HCT116 (cell line): ENCODE measurements at regions not wholly inside any gene's neighbourhood (a gene's known extent, or its start where the extent isn't known, plus 50 kb on each side); places are given as distances from the start of the nearest gene placed in this dataset.

Source experiments
- ATAC-seq: fragments of 200-7000 bp; cut with Tn5 transposase; 2 replicates; pipeline ENCODE4 v1.9.1; 2020; ENCODE audit warnings: mild to moderate bottlenecking, moderate library complexity
- BruUV-seq: library from RNA; stranded (reverse); fragments of 400-500 nt; replicated peaks from 2 replicates; lab custom pipeline; 2021; lab: Mats Ljungman, UMichigan
- CTCF ChIA-PET: fragments of 300-600 bp; sonication (Branson Sonifier 250); formaldehyde crosslinking; loops from one replicate; lab custom pipeline; 2021; ENCODE audit warnings: antibody characterized with exemption; lab: Charles Lee
- POLR2A ChIA-PET: fragments of 300-600, 350-600 bp; sonication (Branson Sonifier 250); formaldehyde crosslinking; loops from one replicate; lab custom pipeline; 2021; ENCODE audit warnings: antibody characterized with exemption; lab: Charles Lee
- RAD21 ChIA-PET, 2 experiments: fragments of 300-600 bp; sonication (Branson Sonifier 250); formaldehyde crosslinking; loops; one replicate each; lab custom pipeline; 2023; ENCODE audit warnings: low total read pairs in 2 of 2; ENCODE audit not compliant: uncharacterized antibody in 2 of 2, unreplicated experiment in 2 of 2, low non-redundant PET in 1 of 2; lab: Charles Lee
- DNase-seq: peaks from one replicate; pipeline ENCODE4 v3.0.0-alpha.2; 2010; ENCODE audit warnings: low read depth, low spot score
- H2AFZ ChIP-seq: fragments of 200-600 bp; shearing (Covaris generic), sonication (generic); 2 replicates; pipeline ENCODE4 v1.6.1; 2017; ENCODE audit warnings: low read depth, mixed run types, mixed read lengths, antibody characterized with exemption, low read length; ENCODE audit not compliant: poor library complexity, severe bottlenecking
- H3K27ac ChIP-seq: 2 replicates; pipeline ENCODE4 v1.5.1; 2012; ENCODE audit warnings: low read depth, low read length
- H3K27me3 ChIP-seq: fragments of 200-600 bp; sonication (generic); 2 replicates; pipeline ENCODE4 v1.6.1; 2016; ENCODE audit warnings: mixed run types, low read length, mixed read lengths; ENCODE audit not compliant: insufficient read depth
- H3K36me3 ChIP-seq, 2 experiments: fragments of 200-500 bp in 1 of 2; fragments of 200-600 bp in 1 of 2; sonication (Bioruptor generic) in 1 of 2; sonication (generic) in 1 of 2; 2 replicates each; pipeline versions ENCODE4 v1.5.1 to v1.6.1; 2014 to 2016; ENCODE audit warnings: low read length in 2 of 2, inconsistent platforms in 1 of 2, mixed read lengths in 1 of 2, mixed run types in 1 of 2; ENCODE audit not compliant: insufficient read depth in 2 of 2, control insufficient read depth in 1 of 2
- H3K4me1 ChIP-seq, 2 experiments: fragments of 200-600 bp in 1 of 2; sonication (generic) in 1 of 2; 2 replicates each; pipeline versions ENCODE4 v1.5.1 to v1.6.1; 2012 to 2017; ENCODE audit warnings: low read length in 2 of 2, inconsistent platforms in 1 of 2, mild to moderate bottlenecking in 1 of 2, mixed read lengths in 1 of 2, mixed run types in 1 of 2, moderate library complexity in 1 of 2; ENCODE audit not compliant: insufficient read depth in 2 of 2, control insufficient read depth in 1 of 2
- H3K4me2 ChIP-seq: fragments of 200-600 bp; sonication (generic); 2 replicates; pipeline ENCODE4 v1.6.1; 2017; ENCODE audit warnings: mixed run types, low read length, mixed read lengths
- H3K4me3 ChIP-seq, 2 experiments: fragments of 200-600 bp in 1 of 2; sonication (generic) in 1 of 2; replicated peaks in 1 of 2; 2 replicates each; pipeline ENCODE4 v1.5.1; 2011 to 2016; ENCODE audit warnings: low read length in 2 of 2, control low read depth in 1 of 2, low read depth in 1 of 2, mild to moderate bottlenecking in 1 of 2, mixed read lengths in 1 of 2, mixed run types in 1 of 2
- H3K79me2 ChIP-seq: fragments of 200-600 bp; sonication (generic); 2 replicates; pipeline ENCODE4 v1.6.1; 2017; ENCODE audit warnings: mild to moderate bottlenecking, mixed run types, low read length, moderate library complexity, mixed read lengths; ENCODE audit not compliant: insufficient read depth
- H3K9ac ChIP-seq: fragments of 200-600 bp; sonication (generic); 2 replicates; pipeline ENCODE4 v1.6.1; 2016; ENCODE audit warnings: low read length, mixed read lengths
- H3K9me2 ChIP-seq: fragments of 200-600 bp; sonication (generic), shearing (Covaris generic); 2 replicates; pipeline ENCODE4 v1.6.1; 2017; ENCODE audit warnings: mixed run types, mild to moderate bottlenecking, moderate library complexity; ENCODE audit not compliant: insufficient read depth
- H3K9me3 ChIP-seq, 2 experiments: fragments of 200-500 bp in 1 of 2; fragments of 200-600 bp in 1 of 2; sonication (Bioruptor generic) in 1 of 2; sonication (generic) in 1 of 2; 2 replicates each; pipeline ENCODE4 v1.6.1; 2014 to 2017; ENCODE audit warnings: low read length in 2 of 2, mixed read lengths in 2 of 2, inconsistent platforms in 1 of 2, low read depth in 1 of 2, mild to moderate bottlenecking in 1 of 2, mixed run types in 1 of 2, moderate library complexity in 1 of 2; ENCODE audit not compliant: control insufficient read depth in 1 of 2, insufficient read depth in 1 of 2
- H4K20me1 ChIP-seq: fragments of 200-600 bp; sonication (generic), shearing (Covaris generic); 2 replicates; pipeline ENCODE4 v1.6.1; 2017; ENCODE audit warnings: mixed run types, mild to moderate bottlenecking, moderate library complexity; ENCODE audit not compliant: insufficient read depth
- ELF1 ChIP-seq: IDR thresholded peaks from 2 replicates; pipeline ENCODE4 v1.6.1; 2012; ENCODE audit warnings: low read depth, borderline replicate concordance
- EZH2 ChIP-seq: fragments of 200-600 bp; sonication (generic); IDR thresholded peaks from 2 replicates; pipeline ENCODE4 v1.6.1; 2017; ENCODE audit warnings: antibody characterized with exemption, mixed run types
- EZH2phosphoT487 ChIP-seq: fragments of 200-600 bp; IDR thresholded peaks from 2 replicates; pipeline ENCODE4 v1.6.1; 2018; ENCODE audit warnings: antibody characterized with exemption, borderline replicate concordance
- FOSL1 ChIP-seq: IDR thresholded peaks from 2 replicates; pipeline ENCODE4 v1.6.1; 2012; ENCODE audit warnings: low read depth
- JUND ChIP-seq: IDR thresholded peaks from 2 replicates; pipeline ENCODE4 v1.6.1; 2012
- POLR2A ChIP-seq: IDR thresholded peaks from 2 replicates; pipeline ENCODE4 v1.7.0; 2011; ENCODE audit warnings: borderline replicate concordance; ENCODE audit not compliant: insufficient read depth, insufficient read length; ENCODE audit errors: extremely low read depth
- RAD21 ChIP-seq: IDR thresholded peaks from 2 replicates; pipeline ENCODE4 v1.6.1; 2012; ENCODE audit warnings: low read depth, mild to moderate bottlenecking
- REST ChIP-seq: IDR thresholded peaks from 2 replicates; pipeline ENCODE4 v1.6.1; 2012; ENCODE audit warnings: low read depth
- SP1 ChIP-seq: IDR thresholded peaks from 2 replicates; pipeline ENCODE4 v1.6.1; 2012; ENCODE audit warnings: low read depth
- SRF ChIP-seq: IDR thresholded peaks from 2 replicates; pipeline ENCODE4 v1.6.1; 2012; ENCODE audit warnings: low read depth
- TCF7L2 ChIP-seq: IDR thresholded peaks from 2 replicates; pipeline ENCODE4 v1.7.0; 2011; ENCODE audit warnings: borderline replicate concordance, inconsistent platforms; ENCODE audit not compliant: insufficient read depth, insufficient read length; ENCODE audit errors: extremely low read depth
- YY1 ChIP-seq: IDR thresholded peaks from 2 replicates; pipeline ENCODE4 v1.6.1; 2011; ENCODE audit warnings: low read length, low read depth, moderate library complexity, mild to moderate bottlenecking; ENCODE audit not compliant: insufficient replicate concordance; ENCODE audit errors: extremely low read depth
- ZFX ChIP-seq: fragments of 450-650 bp; IDR thresholded peaks from 2 replicates; pipeline ENCODE4 v1.6.1; 2017
- intact Hi-C: fragments of 100-400 bp; cut with micrococcal nuclease; formaldehyde crosslinking; loops from 2 replicates; pipeline ENCODE4 v1.10.0; 2022
- TF ChIP-seq, protein P1 (sequence below): IDR thresholded peaks from 2 replicates; pipeline ENCODE4 v1.6.1; 2012

- no peaks in the 10 kb centered on the region for H3K36me3 ChIP-seq
- H3K4me2 ChIP-seq, result no peak overlapping the region
- no TSS peak for BruUV-seq
- no peak overlapping the region for H3K27ac ChIP-seq
- TF ChIP-seq, protein P1, sequence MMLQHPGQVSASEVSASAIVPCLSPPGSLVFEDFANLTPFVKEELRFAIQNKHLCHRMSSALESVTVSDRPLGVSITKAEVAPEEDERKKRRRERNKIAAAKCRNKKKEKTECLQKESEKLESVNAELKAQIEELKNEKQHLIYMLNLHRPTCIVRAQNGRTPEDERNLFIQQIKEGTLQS, result no peak
- TF ChIP-seq YY1 (no peak), REST (no peak), RAD21 (no peak), ELF1 (no peak), POLR2A (no peak), SP1 (no peak), SRF (no peak), ZFX (no peak), FOSL1 (no peak), EZH2phosphoT487 (no peak), EZH2 (no peak), JUND (no peak), TCF7L2 (no peak)
- H4K20me1 ChIP-seq, result no peaks in the 10 kb centered on the region
- intact Hi-C loops, result no loop called here
- DNase-seq (no peak), ATAC-seq (no peak)
- POLR2A ChIA-PET, result no interaction called here
- CTCF ChIA-PET, result no interaction called here
- RAD21 ChIA-PET, result no interaction called here
- H2AFZ ChIP-seq, result no peak overlapping the region
- no peak overlapping the region for H3K4me3 ChIP-seq
- H3K79me2 ChIP-seq, result no peaks in the 10 kb centered on the region
- H3K4me1 ChIP-seq, result no peaks in the 10 kb centered on the region
- no peaks in the 10 kb centered on the region for H3K27me3 ChIP-seq
- H3K9ac ChIP-seq, result no peak overlapping the region
- no peaks in the 10 kb centered on the region for H3K9me3 ChIP-seq
- H3K9me2 ChIP-seq, result no peaks in the 10 kb centered on the region
Observed at GRCh38 chrX:45434231-45434630, 233.6 kb upstream of the DIPK2B start.
